Keratinocyte (primary cell): ENCODE measurements at regions not wholly inside any gene's neighbourhood (a gene's known extent, or its start where the extent isn't known, plus 50 kb on each side); places are given as distances from the start of the nearest gene placed in this dataset.

Source experiments
- DNase-seq: peaks from one replicate; pipeline ENCODE4 v3.0.0-alpha.2; 2011; ENCODE audit warnings: low read depth, missing footprints, low spot score
- FAIRE-seq: peaks from 2 replicates; lab custom pipeline; 2011; peaks lifted over from hg19 to GRCh38; lab: Jason Lieb, UNC
- H2AFZ ChIP-seq: 2 replicates; pipeline ENCODE4 v1.6.0; 2012; ENCODE audit warnings: low read length, control low read depth, inconsistent platforms; ENCODE audit not compliant: control insufficient read depth
- H3K27ac ChIP-seq: 2 replicates; pipeline ENCODE4 v1.5.1; 2011; ENCODE audit warnings: low read length; ENCODE audit not compliant: control insufficient read depth, insufficient read depth
- H3K27me3 ChIP-seq: 3 replicates; pipeline ENCODE4 v1.6.0; 2011; ENCODE audit warnings: low read length; ENCODE audit not compliant: control insufficient read depth, insufficient read depth; ENCODE audit errors: extremely low read depth
- H3K36me3 ChIP-seq, 2 experiments: 2 replicates in 1 of 2; 3 replicates in 1 of 2; pipeline ENCODE4 v1.5.1; 2011; ENCODE audit warnings: low read length in 2 of 2, mild to moderate bottlenecking in 1 of 2; ENCODE audit not compliant: control insufficient read depth in 2 of 2, insufficient read depth in 2 of 2; ENCODE audit errors: extremely low read depth in 1 of 2
- H3K4me1 ChIP-seq: 3 replicates; pipeline ENCODE4 v1.5.1; 2011; ENCODE audit warnings: low read length; ENCODE audit not compliant: control insufficient read depth, insufficient read depth; ENCODE audit errors: extremely low read depth
- H3K4me2 ChIP-seq: 3 replicates; pipeline ENCODE4 v1.6.0; 2011; ENCODE audit warnings: low read depth, low read length; ENCODE audit not compliant: control insufficient read depth, insufficient read depth; ENCODE audit errors: extremely low read depth
- H3K4me3 ChIP-seq, 3 experiments: fragments of 200-600 bp in 1 of 3; sonication (generic) in 1 of 3; 2 replicates in 2 of 3; 3 replicates in 1 of 3; pipeline ENCODE4 v1.5.1; 2011 to 2016; ENCODE audit warnings: low read length in 3 of 3, mild to moderate bottlenecking in 3 of 3, control low read depth in 2 of 3, inconsistent platforms in 1 of 3, low read depth in 1 of 3, mixed read lengths in 1 of 3, mixed run types in 1 of 3, moderate library complexity in 1 of 3; ENCODE audit not compliant: control insufficient read depth in 2 of 3, insufficient read depth in 2 of 3; ENCODE audit errors: extremely low read depth in 1 of 3
- H3K79me2 ChIP-seq: 2 replicates; pipeline ENCODE4 v1.6.0; 2012; ENCODE audit warnings: low read length; ENCODE audit not compliant: control insufficient read depth, insufficient read depth
- H3K9ac ChIP-seq: 3 replicates; pipeline ENCODE4 v1.6.0; 2011; ENCODE audit warnings: low read length; ENCODE audit not compliant: control insufficient read depth, insufficient read depth; ENCODE audit errors: extremely low read depth
- H3K9me1 ChIP-seq: 3 replicates; pipeline ENCODE4 v1.6.0; 2011; ENCODE audit warnings: low read length; ENCODE audit not compliant: control insufficient read depth, insufficient read depth; ENCODE audit errors: extremely low read depth
- H3K9me3 ChIP-seq: 2 replicates; pipeline ENCODE4 v1.5.1; 2012; ENCODE audit warnings: low read depth, low read length; ENCODE audit not compliant: control insufficient read depth
- H4K20me1 ChIP-seq: 3 replicates; pipeline ENCODE4 v1.6.0; 2011; ENCODE audit warnings: low read length; ENCODE audit not compliant: control insufficient read depth, insufficient read depth; ENCODE audit errors: extremely low read depth
- EZH2 ChIP-seq: IDR thresholded peaks from one replicate; pipeline ENCODE4 v1.6.1; 2012; ENCODE audit warnings: inconsistent platforms, mild to moderate bottlenecking, low read length, moderate library complexity
- dilution Hi-C: fragments of 300-500 bp; cut with MboI; formaldehyde crosslinking; loops from one replicate; pipeline ENCODE4 v1.7.0; 2020; ENCODE audit warnings: low sequenced_read_pairs; ENCODE audit not compliant: extremely low pct_ligation_motif_present
- TF ChIP-seq, protein P1 (sequence below), 3 experiments: IDR thresholded peaks in 1 of 3; conservative IDR thresholded peaks in 1 of 3; optimal IDR thresholded peaks in 1 of 3; 2 replicates in 2 of 3; 3 replicates in 1 of 3; pipeline versions ENCODE3 to v1.5.1; 2011; ENCODE audit warnings: low read length in 3 of 3, mild to moderate bottlenecking in 3 of 3, moderate library complexity in 2 of 3, control low read depth in 1 of 3, inconsistent platforms in 1 of 3; ENCODE audit not compliant: insufficient read depth in 2 of 3; ENCODE audit errors: extremely low read depth in 1 of 3

DNA sequence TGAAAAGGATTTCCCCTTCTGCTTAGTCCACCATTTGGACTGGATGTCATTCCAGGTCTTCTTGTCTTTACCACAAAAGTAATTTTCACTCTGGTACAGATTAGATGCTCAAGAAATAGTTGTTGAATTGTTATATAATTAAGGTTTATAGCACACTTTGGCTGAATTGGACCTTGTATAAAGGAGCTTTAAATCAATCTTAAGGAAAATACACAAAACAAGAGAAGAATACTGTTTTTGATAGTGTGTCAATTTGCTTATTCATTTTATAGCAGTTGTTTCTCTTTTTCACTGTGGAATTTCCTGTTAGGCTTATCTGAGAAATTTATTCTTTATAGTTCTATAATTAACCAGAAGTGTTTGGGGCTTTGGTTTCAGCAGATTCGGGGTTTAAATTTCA, 62.7 kb upstream of the TDRD3 start:
- no peak for FAIRE-seq
- H3K27ac ChIP-seq, result no peak overlapping the region
- H3K4me3 ChIP-seq, result no peak overlapping the region
- no peak overlapping the region for H3K9ac ChIP-seq
- no peaks in the 10 kb centered on the region for H3K9me1 ChIP-seq
- TF ChIP-seq EZH2, result no peak
- DNase-seq, result no peak
- no peaks in the 10 kb centered on the region for H3K9me3 ChIP-seq
- H2AFZ ChIP-seq, result no peak overlapping the region
- peaks cover 4% of the 10 kb centered on the region for H3K27me3 ChIP-seq
- H4K20me1 ChIP-seq, result no peaks in the 10 kb centered on the region
- dilution Hi-C loops, result no loop called here
- no peaks in the 10 kb centered on the region for H3K4me1 ChIP-seq
- no peaks in the 10 kb centered on the region for H3K36me3 ChIP-seq
- H3K79me2 ChIP-seq, result no peaks in the 10 kb centered on the region
- no peak overlapping the region for H3K4me2 ChIP-seq

DNA sequence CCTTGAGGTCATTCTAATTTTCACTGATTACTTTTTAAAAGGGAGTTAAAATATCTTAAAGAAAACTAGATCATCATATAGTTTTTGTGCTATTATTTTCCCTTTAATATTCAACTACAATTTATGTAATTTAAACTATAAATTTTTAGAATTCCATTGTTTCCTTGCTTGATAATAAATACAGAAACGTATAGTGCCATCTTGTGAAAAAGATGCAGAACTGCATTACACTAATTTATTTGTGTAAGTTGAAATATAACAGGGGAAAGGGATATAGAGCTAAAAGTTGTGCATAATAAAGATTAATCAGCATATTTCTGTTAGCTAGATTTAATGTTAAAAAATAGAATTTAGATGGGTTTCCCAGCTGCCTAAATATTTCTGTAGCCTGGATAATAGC, 61.5 kb upstream of the TDRD3 start:
- Histone ChIP-seq H3K36me3 (no peaks in the 10 kb centered on the region), H3K4me1 (no peaks in the 10 kb centered on the region), H3K9me1 (no peaks in the 10 kb centered on the region), H3K9ac (no peak overlapping the region), H3K27me3 (peaks cover 8% of the 10 kb centered on the region), H3K27ac (no peak overlapping the region), H4K20me1 (no peaks in the 10 kb centered on the region), H3K4me2 (no peak overlapping the region), H3K4me3 (no peak overlapping the region), H3K79me2 (no peaks in the 10 kb centered on the region), H2AFZ (no peak overlapping the region), H3K9me3 (no peaks in the 10 kb centered on the region)
- no peak for FAIRE-seq
- DNase-seq, result no peak
- no peak for TF ChIP-seq EZH2
- TF ChIP-seq, protein P1, sequence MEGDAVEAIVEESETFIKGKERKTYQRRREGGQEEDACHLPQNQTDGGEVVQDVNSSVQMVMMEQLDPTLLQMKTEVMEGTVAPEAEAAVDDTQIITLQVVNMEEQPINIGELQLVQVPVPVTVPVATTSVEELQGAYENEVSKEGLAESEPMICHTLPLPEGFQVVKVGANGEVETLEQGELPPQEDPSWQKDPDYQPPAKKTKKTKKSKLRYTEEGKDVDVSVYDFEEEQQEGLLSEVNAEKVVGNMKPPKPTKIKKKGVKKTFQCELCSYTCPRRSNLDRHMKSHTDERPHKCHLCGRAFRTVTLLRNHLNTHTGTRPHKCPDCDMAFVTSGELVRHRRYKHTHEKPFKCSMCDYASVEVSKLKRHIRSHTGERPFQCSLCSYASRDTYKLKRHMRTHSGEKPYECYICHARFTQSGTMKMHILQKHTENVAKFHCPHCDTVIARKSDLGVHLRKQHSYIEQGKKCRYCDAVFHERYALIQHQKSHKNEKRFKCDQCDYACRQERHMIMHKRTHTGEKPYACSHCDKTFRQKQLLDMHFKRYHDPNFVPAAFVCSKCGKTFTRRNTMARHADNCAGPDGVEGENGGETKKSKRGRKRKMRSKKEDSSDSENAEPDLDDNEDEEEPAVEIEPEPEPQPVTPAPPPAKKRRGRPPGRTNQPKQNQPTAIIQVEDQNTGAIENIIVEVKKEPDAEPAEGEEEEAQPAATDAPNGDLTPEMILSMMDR (optimal IDR thresholded peaks at IDR 0.05 in 1 of 3, IDR thresholded peaks at IDR 0.05 in 1 of 3, conservative IDR thresholded peaks at IDR 0.05 in 1 of 3; ENCODE audit: extremely low read depth in 1 of 3, insufficient read depth in 2 of 3, low read length in 3 of 3), result peak in 1 of 3 experiments; percentile 46
- dilution Hi-C loops, result no loop called here

DNA sequence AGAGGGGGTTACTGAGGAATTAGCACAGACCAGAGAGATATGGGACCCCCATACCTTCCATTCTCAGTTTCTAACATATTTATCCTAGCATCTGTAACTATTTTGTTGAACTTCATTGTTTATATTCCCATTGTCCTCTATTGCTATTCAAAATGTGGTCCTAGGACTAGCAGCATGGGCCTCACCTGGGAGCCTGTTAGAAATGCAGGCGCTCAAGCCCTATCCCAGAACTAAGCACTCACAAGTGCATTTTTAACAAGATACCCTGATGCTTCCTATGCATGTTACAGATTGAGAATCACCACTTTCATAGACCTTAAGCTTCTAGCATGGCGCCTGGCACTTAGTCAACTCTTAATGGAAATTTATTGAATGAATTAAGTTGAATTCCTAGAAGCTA, 58.3 kb upstream of the TDRD3 start:
- no peak overlapping the region for H2AFZ ChIP-seq
- no peak for TF ChIP-seq EZH2
- TF ChIP-seq, protein P1 (optimal IDR thresholded peaks at IDR 0.05 in 1 of 3, IDR thresholded peaks at IDR 0.05 in 1 of 3, conservative IDR thresholded peaks at IDR 0.05 in 1 of 3; ENCODE audit: extremely low read depth in 1 of 3, insufficient read depth in 2 of 3, low read length in 3 of 3), result no peak
- peaks cover 8% of the 10 kb centered on the region for H3K27me3 ChIP-seq
- H3K4me3 ChIP-seq, result no peak overlapping the region
- FAIRE-seq (no peak), DNase-seq (no peak)
- H3K4me1 ChIP-seq, result no peaks in the 10 kb centered on the region
- no peak overlapping the region for H3K4me2 ChIP-seq
- no peaks in the 10 kb centered on the region for H3K79me2 ChIP-seq
- no peak overlapping the region for H3K9ac ChIP-seq
- H3K9me1 ChIP-seq, result no peaks in the 10 kb centered on the region
- no peaks in the 10 kb centered on the region for H3K36me3 ChIP-seq
- no peak overlapping the region for H3K27ac ChIP-seq
- dilution Hi-C loops, result no loop called here
- no peaks in the 10 kb centered on the region for H4K20me1 ChIP-seq
- no peaks in the 10 kb centered on the region for H3K9me3 ChIP-seq
